Glutamatergic neuron (in vitro differentiated cells): ENCODE measurements at regions not wholly inside any gene's neighbourhood (a gene's known extent, or its start where the extent isn't known, plus 50 kb on each side); places are given as distances from the start of the nearest gene placed in this dataset.

Source experiments
- DNase-seq: peaks from one replicate; pipeline ENCODE4 v3.0.0; 2022
- H3K27ac Mint-ChIP-seq: one replicate; pipeline ENCODE4 v1.8.0; 2020; ENCODE audit warnings: mild to moderate bottlenecking, mixed read lengths, inconsistent platforms; ENCODE audit not compliant: unreplicated experiment
- H3K27me3 Mint-ChIP-seq: one replicate; pipeline ENCODE4 v1.8.0; 2020; ENCODE audit warnings: mild to moderate bottlenecking, moderate library complexity, mixed read lengths, inconsistent platforms; ENCODE audit not compliant: unreplicated experiment
- H3K36me3 Mint-ChIP-seq: one replicate; pipeline ENCODE4 v1.8.0; 2020; ENCODE audit warnings: mild to moderate bottlenecking, mixed read lengths, inconsistent platforms; ENCODE audit not compliant: unreplicated experiment
- H3K4me1 Mint-ChIP-seq: one replicate; pipeline ENCODE4 v1.8.0; 2020; ENCODE audit warnings: mild to moderate bottlenecking, low read depth, mixed read lengths, inconsistent platforms; ENCODE audit not compliant: unreplicated experiment
- H3K4me3 Mint-ChIP-seq: one replicate; pipeline ENCODE4 v1.8.0; 2020; ENCODE audit warnings: mild to moderate bottlenecking, mixed read lengths, inconsistent platforms; ENCODE audit not compliant: unreplicated experiment
- H3K9me3 Mint-ChIP-seq: one replicate; pipeline ENCODE4 v1.8.0; 2020; ENCODE audit warnings: mild to moderate bottlenecking, moderate library complexity, mixed read lengths, inconsistent platforms; ENCODE audit not compliant: unreplicated experiment
- TF ChIP-seq, protein P1 (sequence below): fragments of 200-600 bp; sonication (generic); IDR thresholded peaks from one replicate; pipeline ENCODE4 v1.5.0; 2021; ENCODE audit not compliant: partially characterized antibody, unreplicated experiment

- Mint-ChIP-seq H3K27ac (no peak overlapping the region), H3K9me3 (peaks cover 1% of the 10 kb centered on the region), H3K4me3 (no peak overlapping the region), H3K36me3 (peaks cover 8% of the 10 kb centered on the region), H3K4me1 (no peaks in the 10 kb centered on the region), H3K27me3 (no peaks in the 10 kb centered on the region)
- TF ChIP-seq, protein P1, sequence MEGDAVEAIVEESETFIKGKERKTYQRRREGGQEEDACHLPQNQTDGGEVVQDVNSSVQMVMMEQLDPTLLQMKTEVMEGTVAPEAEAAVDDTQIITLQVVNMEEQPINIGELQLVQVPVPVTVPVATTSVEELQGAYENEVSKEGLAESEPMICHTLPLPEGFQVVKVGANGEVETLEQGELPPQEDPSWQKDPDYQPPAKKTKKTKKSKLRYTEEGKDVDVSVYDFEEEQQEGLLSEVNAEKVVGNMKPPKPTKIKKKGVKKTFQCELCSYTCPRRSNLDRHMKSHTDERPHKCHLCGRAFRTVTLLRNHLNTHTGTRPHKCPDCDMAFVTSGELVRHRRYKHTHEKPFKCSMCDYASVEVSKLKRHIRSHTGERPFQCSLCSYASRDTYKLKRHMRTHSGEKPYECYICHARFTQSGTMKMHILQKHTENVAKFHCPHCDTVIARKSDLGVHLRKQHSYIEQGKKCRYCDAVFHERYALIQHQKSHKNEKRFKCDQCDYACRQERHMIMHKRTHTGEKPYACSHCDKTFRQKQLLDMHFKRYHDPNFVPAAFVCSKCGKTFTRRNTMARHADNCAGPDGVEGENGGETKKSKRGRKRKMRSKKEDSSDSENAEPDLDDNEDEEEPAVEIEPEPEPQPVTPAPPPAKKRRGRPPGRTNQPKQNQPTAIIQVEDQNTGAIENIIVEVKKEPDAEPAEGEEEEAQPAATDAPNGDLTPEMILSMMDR: no peak
- no peak for DNase-seq
These were observed 336.1 kb upstream of the TBX3 start for GRCh38 chr12:115020091-115020490.

- Mint-ChIP-seq H3K27me3 (no peaks in the 10 kb centered on the region), H3K27ac (no peak overlapping the region), H3K4me3 (no peak overlapping the region), H3K9me3 (peaks cover 1% of the 10 kb centered on the region), H3K36me3 (peaks cover 8% of the 10 kb centered on the region), H3K4me1 (no peaks in the 10 kb centered on the region)
- DNase-seq: no peak
- TF ChIP-seq, protein P1: no peak
These were observed 333.4 kb upstream of the TBX3 start for GRCh38 chr12:115017346-115017745.

DNA sequence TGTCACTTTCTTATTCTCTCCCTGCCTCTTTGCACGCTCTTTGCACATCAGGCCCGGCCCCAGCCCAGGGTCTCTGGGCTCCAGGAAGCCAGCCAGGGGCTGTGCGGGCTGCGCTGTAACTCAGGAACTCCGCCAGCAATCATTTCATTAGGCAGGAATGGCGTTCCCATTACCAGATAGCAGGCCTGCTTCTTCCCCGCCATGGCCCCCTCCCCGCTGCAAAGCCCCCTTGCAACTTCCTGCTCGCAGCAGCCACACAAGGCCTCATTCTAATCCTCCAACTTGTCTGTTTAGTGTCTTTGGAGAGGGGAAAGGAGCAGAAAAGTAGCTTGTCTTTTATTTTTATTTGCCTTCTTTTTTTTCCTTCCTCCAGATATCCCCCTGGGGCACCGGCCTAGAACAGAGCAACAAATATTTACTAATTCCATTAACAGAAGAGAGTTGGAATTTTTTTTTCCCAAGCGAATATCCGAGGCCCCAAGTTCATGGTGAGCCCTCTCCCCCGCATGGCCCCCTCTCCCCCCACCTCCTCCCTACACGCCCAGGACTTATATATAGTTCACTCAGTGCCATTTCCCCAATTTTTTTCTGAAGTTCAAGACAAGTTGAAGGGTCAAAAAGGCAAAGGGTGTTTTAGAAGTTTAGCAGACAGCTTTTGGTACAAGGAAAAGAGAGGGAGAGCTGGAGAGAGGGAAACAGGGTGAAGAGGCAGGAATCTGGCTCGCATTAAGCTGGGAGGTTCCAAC lies 329.4 kb upstream of the TBX3 start:
- peaks cover 6% of the 10 kb centered on the region for H3K27me3 Mint-ChIP-seq
- no peak overlapping the region for H3K27ac Mint-ChIP-seq
- no peak overlapping the region for H3K4me3 Mint-ChIP-seq
- TF ChIP-seq, protein P1: no peak
- H3K9me3 Mint-ChIP-seq: no peaks in the 10 kb centered on the region
- no peaks in the 10 kb centered on the region for H3K4me1 Mint-ChIP-seq
- H3K36me3 Mint-ChIP-seq: peaks cover 5% of the 10 kb centered on the region
- DNase-seq: peak; percentile 16

DNA sequence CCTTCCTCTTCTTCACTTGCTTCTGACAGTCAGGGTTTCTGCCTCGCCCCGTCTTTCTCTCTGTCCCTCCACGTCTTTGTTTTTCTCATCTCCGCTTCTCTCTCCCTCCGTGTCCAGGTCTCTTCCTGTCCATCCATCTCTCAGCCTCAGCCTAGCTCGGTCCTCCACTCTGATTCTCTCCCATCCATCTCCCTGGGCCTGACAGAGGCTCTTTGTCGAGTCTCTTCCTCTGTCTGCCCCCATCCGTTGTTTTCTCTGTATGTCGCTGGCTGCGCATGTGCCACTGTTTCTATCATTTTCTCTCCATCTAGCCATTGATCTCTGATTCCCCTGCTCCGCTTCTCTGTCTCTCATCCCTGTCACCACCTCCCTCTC lies 328.9 kb upstream of the TBX3 start:
- H3K9me3 Mint-ChIP-seq: no peaks in the 10 kb centered on the region
- TF ChIP-seq, protein P1: no peak
- H3K27ac Mint-ChIP-seq: no peak overlapping the region
- H3K27me3 Mint-ChIP-seq: peaks cover 6% of the 10 kb centered on the region
- H3K4me3 Mint-ChIP-seq: no peak overlapping the region
- H3K4me1 Mint-ChIP-seq: no peaks in the 10 kb centered on the region
- no peaks in the 10 kb centered on the region for H3K36me3 Mint-ChIP-seq
- DNase-seq: no peak

GRCh38 chr12:115011703-115012102 lies 327.7 kb upstream of the TBX3 start:
- Mint-ChIP-seq H3K27ac (no peak overlapping the region), H3K4me1 (no peaks in the 10 kb centered on the region), H3K27me3 (peaks cover 6% of the 10 kb centered on the region)

More at GRCh38 chr12:115011703-115012102, 327.7 kb upstream of the TBX3 start:
- no peak for DNase-seq
- H3K36me3 Mint-ChIP-seq: no peaks in the 10 kb centered on the region
- H3K9me3 Mint-ChIP-seq: no peaks in the 10 kb centered on the region
- TF ChIP-seq, protein P1: no peak
- no peak overlapping the region for H3K4me3 Mint-ChIP-seq
